Effector CD8-positive, alpha-beta T cell (primary cell): ENCODE measurements at regions not wholly inside any gene's neighbourhood (a gene's known extent, or its start where the extent isn't known, plus 50 kb on each side); places are given as distances from the start of the nearest gene placed in this dataset.

ENCODE experiments used
- DNase-seq: peaks from one replicate; lab custom pipeline; 2025; lab: John Stamatoyannopoulos, UW

GRCh38 chrX:69226459-69227158 lies 61.4 kb upstream of the PJA1 start:
- no peak for DNase-seq

GRCh38 chrX:69222103-69223090 lies 57.1 kb upstream of the PJA1 start:
- DNase-seq, result peak; percentile 60

- DNase-seq, result no peak
These were observed 56.2 kb upstream of the PJA1 start for GRCh38 chrX:69221239-69222102.

- no peak for DNase-seq
These were observed 53.2 kb upstream of the PJA1 start for GRCh38 chrX:69218407-69218997.

- DNase-seq, result no peak
These were observed 51.7 kb upstream of the PJA1 start for GRCh38 chrX:69216911-69217310.

- DNase-seq, result no peak
These were observed 51.2 kb upstream of the PJA1 start for GRCh38 chrX:69216446-69216845.

GRCh38 chrX:69215161-69215875 lies 50.1 kb upstream of the PJA1 start:
- DNase-seq, result no peak
